DOHH2 (cell line): ENCODE measurements at regions not wholly inside any gene's neighbourhood (a gene's known extent, or its start where the extent isn't known, plus 50 kb on each side); places are given as distances from the start of the nearest gene placed in this dataset.

Experiments used
- H3F3A ChIP-seq: fragments of 200-600 bp; sonication (generic), shearing (Covaris generic); 2 replicates; pipeline ENCODE4 v1.6.0; 2016; ENCODE audit warnings: antibody characterized with exemption, mild to moderate bottlenecking; ENCODE audit not compliant: control insufficient read depth, insufficient read depth
- H3K27ac ChIP-seq: fragments of 200-600 bp; sonication (generic); 2 replicates; pipeline ENCODE4 v1.5.1; 2014; ENCODE audit warnings: low read depth, mild to moderate bottlenecking, low read length, moderate library complexity
- H3K27me3 ChIP-seq: fragments of 200-600 bp; sonication (generic); 2 replicates; pipeline ENCODE4 v1.6.1; 2014; ENCODE audit warnings: mild to moderate bottlenecking, low read length, mixed read lengths; ENCODE audit not compliant: control insufficient read depth
- H3K36me3 ChIP-seq: fragments of 200-600 bp; sonication (generic); 2 replicates; pipeline ENCODE4 v1.6.1; 2014; ENCODE audit warnings: mild to moderate bottlenecking, low read length, moderate library complexity, mixed read lengths; ENCODE audit not compliant: control insufficient read depth
- H3K4me1 ChIP-seq: fragments of 200-600 bp; sonication (generic); 2 replicates; pipeline ENCODE4 v1.6.1; 2014; ENCODE audit warnings: mild to moderate bottlenecking, low read length, mixed read lengths; ENCODE audit not compliant: control insufficient read depth
- H3K4me2 ChIP-seq: fragments of 200-600 bp; sonication (generic); 2 replicates; pipeline ENCODE4 v1.6.0; 2014; ENCODE audit warnings: mild to moderate bottlenecking, low read length, moderate library complexity
- H3K4me3 ChIP-seq: fragments of 200-600 bp; sonication (generic); 2 replicates; pipeline ENCODE4 v1.5.1; 2014; ENCODE audit warnings: mild to moderate bottlenecking, low read length, mixed read lengths
- H3K79me2 ChIP-seq: fragments of 200-600 bp; sonication (generic); 2 replicates; pipeline ENCODE4 v1.6.1; 2014; ENCODE audit warnings: mild to moderate bottlenecking, low read length, mixed read lengths; ENCODE audit not compliant: control insufficient read depth
- H3K9me2 ChIP-seq: fragments of 200-600 bp; sonication (generic); replicated peaks from 2 replicates; pipeline ENCODE4 v1.6.1; 2014; ENCODE audit warnings: mild to moderate bottlenecking, low read length, mixed read lengths; ENCODE audit not compliant: control insufficient read depth
- H3K9me3 ChIP-seq: fragments of 200-600 bp; sonication (generic); 2 replicates; pipeline ENCODE4 v1.6.1; 2014; ENCODE audit warnings: antibody characterized with exemption, low read length, mixed read lengths; ENCODE audit not compliant: control insufficient read depth, insufficient read depth
- H4K20me1 ChIP-seq: fragments of 200-600 bp; sonication (generic); 2 replicates; pipeline ENCODE4 v1.6.0; 2014; ENCODE audit warnings: low read depth, mild to moderate bottlenecking, antibody characterized with exemption, low read length, moderate library complexity; ENCODE audit not compliant: control insufficient read depth, insufficient read depth
- EZH2phosphoT487 ChIP-seq: fragments of 200-600 bp; sonication (generic); IDR thresholded peaks from 2 replicates; pipeline ENCODE4 v1.6.1; 2017; ENCODE audit warnings: borderline replicate concordance, mild to moderate bottlenecking, antibody characterized with exemption, low read length, moderate library complexity, mixed read lengths
- TF ChIP-seq, protein P1 (sequence below): fragments of 200-600 bp; sonication (generic); IDR thresholded peaks from one replicate; pipeline ENCODE4 v1.5.1; 2014; ENCODE audit warnings: antibody characterized with exemption, mild to moderate bottlenecking, low read depth, low read length; ENCODE audit not compliant: poor library complexity, severe bottlenecking

DNA sequence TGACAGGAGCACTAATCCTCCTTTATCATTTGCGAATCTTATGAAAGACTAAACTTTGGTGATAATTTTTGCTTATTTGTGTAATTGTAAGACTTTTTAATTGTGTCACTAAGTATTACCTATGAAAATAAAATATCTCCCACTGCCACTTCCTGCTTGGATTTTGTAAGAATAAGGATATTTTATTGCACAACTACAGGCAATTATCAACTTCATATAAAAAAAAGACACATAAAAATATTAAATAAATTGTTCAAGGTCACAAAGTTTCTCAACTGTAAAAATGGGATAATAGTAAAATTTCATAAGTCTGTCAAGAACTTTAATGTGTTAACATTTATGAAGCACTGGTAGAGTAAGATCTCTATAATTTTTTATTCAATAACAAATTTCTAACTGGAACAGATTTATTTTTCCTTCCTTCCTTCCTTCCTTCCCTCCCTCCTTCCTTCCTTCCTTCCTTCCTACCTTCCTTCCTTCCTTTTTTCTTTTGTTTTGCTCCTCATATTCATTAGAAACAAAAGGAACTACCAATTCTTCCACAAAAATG is 527.6 kb upstream of the FAM47C start:
- TF ChIP-seq EZH2phosphoT487: no peak
- TF ChIP-seq, protein P1, sequence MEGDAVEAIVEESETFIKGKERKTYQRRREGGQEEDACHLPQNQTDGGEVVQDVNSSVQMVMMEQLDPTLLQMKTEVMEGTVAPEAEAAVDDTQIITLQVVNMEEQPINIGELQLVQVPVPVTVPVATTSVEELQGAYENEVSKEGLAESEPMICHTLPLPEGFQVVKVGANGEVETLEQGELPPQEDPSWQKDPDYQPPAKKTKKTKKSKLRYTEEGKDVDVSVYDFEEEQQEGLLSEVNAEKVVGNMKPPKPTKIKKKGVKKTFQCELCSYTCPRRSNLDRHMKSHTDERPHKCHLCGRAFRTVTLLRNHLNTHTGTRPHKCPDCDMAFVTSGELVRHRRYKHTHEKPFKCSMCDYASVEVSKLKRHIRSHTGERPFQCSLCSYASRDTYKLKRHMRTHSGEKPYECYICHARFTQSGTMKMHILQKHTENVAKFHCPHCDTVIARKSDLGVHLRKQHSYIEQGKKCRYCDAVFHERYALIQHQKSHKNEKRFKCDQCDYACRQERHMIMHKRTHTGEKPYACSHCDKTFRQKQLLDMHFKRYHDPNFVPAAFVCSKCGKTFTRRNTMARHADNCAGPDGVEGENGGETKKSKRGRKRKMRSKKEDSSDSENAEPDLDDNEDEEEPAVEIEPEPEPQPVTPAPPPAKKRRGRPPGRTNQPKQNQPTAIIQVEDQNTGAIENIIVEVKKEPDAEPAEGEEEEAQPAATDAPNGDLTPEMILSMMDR: no peak
- no peak overlapping the region for H3K27ac ChIP-seq

DNA sequence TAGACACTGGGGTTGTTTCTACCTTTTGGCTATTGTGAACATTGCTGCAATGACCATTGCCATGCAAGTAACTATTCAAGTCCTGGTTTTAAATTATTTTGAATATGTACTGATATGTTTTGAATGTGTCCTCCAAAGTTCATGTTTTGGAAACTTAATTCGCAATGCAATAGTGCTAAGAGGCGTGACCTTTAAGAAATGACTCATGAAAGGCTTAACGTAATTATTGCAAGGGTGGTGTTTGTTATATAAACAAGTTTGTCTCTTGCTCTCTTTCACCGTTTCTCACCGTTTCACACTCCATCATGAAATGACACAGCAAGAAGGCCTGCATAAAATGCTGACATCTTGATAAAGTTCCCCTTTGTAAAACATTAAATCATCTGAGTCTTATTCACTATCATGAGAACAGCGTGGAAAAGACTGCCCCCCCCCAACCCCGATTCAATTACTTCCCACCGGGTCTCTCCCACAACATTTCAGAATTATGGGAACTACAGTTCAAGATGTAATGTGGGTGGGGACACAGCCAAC is 506.9 kb upstream of the FAM47C start:
- Histone ChIP-seq H3K27ac (no peak overlapping the region), H3K27me3 (no peaks in the 10 kb centered on the region), H3K9me3 (no peaks in the 10 kb centered on the region), H3K4me3 (no peak overlapping the region), H4K20me1 (no peaks in the 10 kb centered on the region), H3K79me2 (no peaks in the 10 kb centered on the region), H3F3A (no peaks in the 10 kb centered on the region), H3K9me2 (no peaks in the 10 kb centered on the region), H3K4me2 (no peak overlapping the region), H3K4me1 (no peaks in the 10 kb centered on the region), H3K36me3 (no peaks in the 10 kb centered on the region)
- TF ChIP-seq, protein P1: no peak
- no peak for TF ChIP-seq EZH2phosphoT487

More for the DNA sequence above, 527.6 kb upstream of the FAM47C start:
- H3K79me2 ChIP-seq: no peaks in the 10 kb centered on the region
- no peaks in the 10 kb centered on the region for H3K4me1 ChIP-seq
- H4K20me1 ChIP-seq: no peaks in the 10 kb centered on the region
- H3F3A ChIP-seq: no peaks in the 10 kb centered on the region
- H3K36me3 ChIP-seq: no peaks in the 10 kb centered on the region
- H3K27me3 ChIP-seq: no peaks in the 10 kb centered on the region
- H3K9me2 ChIP-seq: no peaks in the 10 kb centered on the region
- no peak overlapping the region for H3K4me3 ChIP-seq
- no peak overlapping the region for H3K4me2 ChIP-seq
- no peaks in the 10 kb centered on the region for H3K9me3 ChIP-seq

DNA sequence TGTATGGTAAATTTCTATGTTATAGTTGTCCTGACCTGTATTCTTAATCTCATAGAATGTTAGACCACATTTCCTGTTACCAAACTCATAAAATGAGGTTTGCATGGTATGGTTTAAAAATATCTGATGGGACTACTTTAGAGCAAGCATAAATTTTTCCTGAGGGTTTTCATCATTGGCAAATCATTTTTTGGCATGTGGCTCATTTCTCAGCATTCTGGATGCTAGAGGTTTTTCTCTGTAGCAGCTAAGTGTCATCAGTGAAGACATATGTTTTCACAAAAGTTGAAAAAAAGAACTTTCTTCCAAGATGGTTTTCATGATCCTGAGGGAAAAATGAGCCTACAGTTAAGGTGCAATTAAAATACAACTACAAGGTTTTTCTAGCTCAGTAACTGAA is 503.5 kb upstream of the FAM47C start:
- Histone ChIP-seq H3K27ac (no peak overlapping the region), H4K20me1 (no peaks in the 10 kb centered on the region), H3K9me2 (no peaks in the 10 kb centered on the region), H3K79me2 (no peaks in the 10 kb centered on the region), H3F3A (no peaks in the 10 kb centered on the region), H3K4me3 (no peak overlapping the region), H3K4me1 (no peaks in the 10 kb centered on the region), H3K4me2 (no peak overlapping the region), H3K36me3 (no peaks in the 10 kb centered on the region), H3K27me3 (no peaks in the 10 kb centered on the region), H3K9me3 (no peaks in the 10 kb centered on the region; the same call in 1 of the 2 replicates)
- no peak for TF ChIP-seq EZH2phosphoT487
- TF ChIP-seq, protein P1: no peak
